ENCODE measurements at regions not wholly inside any gene's neighbourhood (a gene's known extent, or its start where the extent isn't known, plus 50 kb on each side); places are given as distances from the start of the nearest gene placed in this dataset.
"Not testable (repeated sequence)": the region's sequence is repeated elsewhere in the genome, so short reads cannot be mapped to it uniquely, and the experiment has no call there.

- Histone ChIP-seq H3K9me3 (replicated peaks) (no peaks in the 10 kb centered on the region), H3K27ac (no peak overlapping the region), H3K27me3 (replicated peaks) (no peaks in the 10 kb centered on the region), H3K4me1 (replicated peaks) (peaks cover 14% of the 10 kb centered on the region), H3K36me3 (no peaks in the 10 kb centered on the region), H3K4me3 (no peak overlapping the region)
- DNase-seq (ENCODE audit: low read depth in 1 of 2, low spot score in 2 of 2) = no peak
Observed at GRCh38 chr4:128549636-128550035, 259.9 kb upstream of the JADE1 start.

- DNase-seq (ENCODE audit: low read depth in 1 of 2, low spot score in 2 of 2) = no peak
- peaks cover 6% of the 10 kb centered on the region for H3K4me1 ChIP-seq (replicated peaks)
Observed at GRCh38 chr4:128548381-128548780, 260.8 kb upstream of the PGRMC2 start.

GRCh38 chr4:128544272-128544671, 256.7 kb upstream of the PGRMC2 start:
- DNase-seq (ENCODE audit: low read depth in 1 of 2, low spot score in 2 of 2) = no peak
- Histone ChIP-seq H3K36me3 (no peaks in the 10 kb centered on the region), H3K4me3 (no peak overlapping the region), H3K9me3 (replicated peaks) (no peaks in the 10 kb centered on the region), H3K4me1 (replicated peaks) (no peaks in the 10 kb centered on the region), H3K27ac (no peak overlapping the region), H3K27me3 (replicated peaks) (no peaks in the 10 kb centered on the region)

More at GRCh38 chr4:128548381-128548780, 260.8 kb upstream of the PGRMC2 start:
- Histone ChIP-seq H3K27ac (no peak overlapping the region), H3K27me3 (replicated peaks) (no peaks in the 10 kb centered on the region), H3K4me3 (no peak overlapping the region), H3K9me3 (replicated peaks) (no peaks in the 10 kb centered on the region), H3K36me3 (no peaks in the 10 kb centered on the region)

GRCh38 chr4:128543696-128544095, 256.1 kb upstream of the PGRMC2 start:
- Histone ChIP-seq H3K9me3 (replicated peaks) (no peaks in the 10 kb centered on the region), H3K27ac (no peak overlapping the region), H3K27me3 (replicated peaks) (no peaks in the 10 kb centered on the region), H3K36me3 (no peaks in the 10 kb centered on the region), H3K4me3 (no peak overlapping the region), H3K4me1 (replicated peaks) (no peaks in the 10 kb centered on the region)
- no peak for DNase-seq (ENCODE audit: low read depth in 1 of 2, low spot score in 2 of 2)

- no peaks in the 10 kb centered on the region for H3K4me1 ChIP-seq (replicated peaks)
- H3K36me3 ChIP-seq = no peaks in the 10 kb centered on the region
- DNase-seq (ENCODE audit: low read depth in 1 of 2, low spot score in 2 of 2) = no peak
- no peaks in the 10 kb centered on the region for H3K27me3 ChIP-seq (replicated peaks)
- no peak overlapping the region for H3K27ac ChIP-seq
- no peaks in the 10 kb centered on the region for H3K9me3 ChIP-seq (replicated peaks)
- H3K4me3 ChIP-seq = no peak overlapping the region
Observed at GRCh38 chr4:128542047-128542446, 254.4 kb upstream of the PGRMC2 start.

GRCh38 chr4:128540122-128540521, 252.5 kb upstream of the PGRMC2 start:
- no peaks in the 10 kb centered on the region for H3K27me3 ChIP-seq (replicated peaks)
- peaks cover 6% of the 10 kb centered on the region for H3K4me1 ChIP-seq (replicated peaks)
- H3K36me3 ChIP-seq = no peaks in the 10 kb centered on the region
- no peaks in the 10 kb centered on the region for H3K9me3 ChIP-seq (replicated peaks)
- DNase-seq (ENCODE audit: low read depth in 1 of 2, low spot score in 2 of 2) = no peak
- no peak overlapping the region for H3K27ac ChIP-seq
- no peak overlapping the region for H3K4me3 ChIP-seq

- Histone ChIP-seq H3K27me3 (replicated peaks) (no peaks in the 10 kb centered on the region), H3K9me3 (replicated peaks) (no peaks in the 10 kb centered on the region), H3K27ac (no peak overlapping the region), H3K4me1 (replicated peaks) (peaks cover 7% of the 10 kb centered on the region), H3K36me3 (no peaks in the 10 kb centered on the region), H3K4me3 (no peak overlapping the region)
- no peak for DNase-seq (ENCODE audit: low read depth in 1 of 2, low spot score in 2 of 2)
Observed at GRCh38 chr4:128538111-128538882, 250.7 kb upstream of the PGRMC2 start.

GRCh38 chr4:128536746-128537145, 249.1 kb upstream of the PGRMC2 start:
- Histone ChIP-seq H3K4me1 (replicated peaks) (peaks cover 7% of the 10 kb centered on the region), H3K9me3 (replicated peaks) (no peaks in the 10 kb centered on the region), H3K27me3 (replicated peaks) (no peaks in the 10 kb centered on the region), H3K27ac (no peak overlapping the region), H3K36me3 (no peaks in the 10 kb centered on the region), H3K4me3 (no peak overlapping the region)
- no peak for DNase-seq (ENCODE audit: low read depth in 1 of 2, low spot score in 2 of 2)

- H3K36me3 ChIP-seq; DNase-seq (ENCODE audit: low read depth in 1 of 2, low spot score in 2 of 2): not testable (repeated sequence)
Observed at GRCh38 chr4:128535510-128535909, 247.9 kb upstream of the PGRMC2 start.

GRCh38 chr4:128528793-128529553, 241.4 kb upstream of the PGRMC2 start:
- Histone ChIP-seq H3K27me3 (replicated peaks) (no peaks in the 10 kb centered on the region), H3K9me3 (replicated peaks) (no peaks in the 10 kb centered on the region), H3K4me3 (no peak overlapping the region), H3K36me3 (no peaks in the 10 kb centered on the region), H3K27ac (peak overlapping the region; percentile 95), H3K4me1 (replicated peaks) (peaks cover 51% of the 10 kb centered on the region)
- DNase-seq (ENCODE audit: low read depth in 1 of 2, low spot score in 2 of 2) = peak; percentile 91 to 94

More at GRCh38 chr4:128535510-128535909, 247.9 kb upstream of the PGRMC2 start:
- H3K9me3 ChIP-seq (replicated peaks); H3K27ac ChIP-seq; H3K4me1 ChIP-seq (replicated peaks); H3K4me3 ChIP-seq; H3K27me3 ChIP-seq (replicated peaks): not testable (repeated sequence)

- peak overlapping the region; percentile 95 for H3K27ac ChIP-seq
- no peaks in the 10 kb centered on the region for H3K27me3 ChIP-seq (replicated peaks)
- H3K36me3 ChIP-seq = no peaks in the 10 kb centered on the region
- peak in 1 of 2 experiments; percentile 40 for DNase-seq (ENCODE audit: low read depth in 1 of 2, low spot score in 2 of 2)
- H3K9me3 ChIP-seq (replicated peaks) = no peaks in the 10 kb centered on the region
- peaks cover 54% of the 10 kb centered on the region for H3K4me1 ChIP-seq (replicated peaks)
- no peak overlapping the region for H3K4me3 ChIP-seq
Observed at GRCh38 chr4:128527946-128528576, 240.4 kb upstream of the PGRMC2 start.

- Histone ChIP-seq H3K36me3 (no peaks in the 10 kb centered on the region), H3K27ac (no peak overlapping the region; the same call in 1 of the 2 replicates), H3K4me1 (replicated peaks) (peaks cover 56% of the 10 kb centered on the region), H3K4me3 (no peak overlapping the region), H3K27me3 (replicated peaks) (no peaks in the 10 kb centered on the region), H3K9me3 (replicated peaks) (no peaks in the 10 kb centered on the region)
- no peak for DNase-seq (ENCODE audit: low read depth in 1 of 2, low spot score in 2 of 2)
Observed at GRCh38 chr4:128527351-128527750, 239.7 kb upstream of the PGRMC2 start.

- peaks cover 68% of the 10 kb centered on the region for H3K4me1 ChIP-seq (replicated peaks)
- no peak overlapping the region for H3K4me3 ChIP-seq
- no peaks in the 10 kb centered on the region for H3K36me3 ChIP-seq
- peak overlapping the region; percentile 31 for H3K27ac ChIP-seq
- no peaks in the 10 kb centered on the region for H3K27me3 ChIP-seq (replicated peaks)
- peak in 1 of 2 experiments; percentile 29 for DNase-seq (ENCODE audit: low read depth in 1 of 2, low spot score in 2 of 2)
- no peaks in the 10 kb centered on the region for H3K9me3 ChIP-seq (replicated peaks)
Observed at GRCh38 chr4:128525992-128526630, 238.5 kb upstream of the PGRMC2 start.

Data from SJSA1 (cell line).